ENCODE measurements at regions not wholly inside any gene's neighbourhood (a gene's known extent, or its start where the extent isn't known, plus 50 kb on each side); places are given as distances from the start of the nearest gene placed in this dataset.

DNA sequence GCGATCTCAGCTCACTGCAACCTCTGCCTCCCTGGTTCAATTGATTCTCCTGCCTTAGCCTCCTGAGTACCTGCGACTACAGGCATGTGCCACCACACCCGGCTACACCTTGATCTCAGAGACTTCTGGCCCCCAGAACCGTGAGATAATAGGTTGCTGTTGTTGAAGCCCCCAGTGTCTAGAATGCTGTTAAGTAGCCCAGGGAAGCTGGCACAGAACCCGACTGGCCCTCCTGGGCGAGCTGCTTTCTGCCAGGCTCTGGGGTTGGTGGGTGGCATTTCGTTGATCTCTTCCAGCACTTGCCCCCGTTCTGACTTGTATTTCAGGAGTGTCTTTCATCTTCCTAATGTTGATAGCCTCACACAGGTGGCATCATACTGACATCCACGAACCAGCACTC, 807.1 kb downstream of the CDH9 start:
- TF ChIP-seq POLR2AphosphoS5 (IDR thresholded peaks at IDR 0.05) (no peak), POLR2A (IDR thresholded peaks at IDR 0.05) (no peak)

Measured in suprapubic skin (tissue), 4 donors.